IMR-90 (cell line): ENCODE measurements at regions not wholly inside any gene's neighbourhood (a gene's known extent, or its start where the extent isn't known, plus 50 kb on each side); places are given as distances from the start of the nearest gene placed in this dataset.

Experiments used
- ATAC-seq: fragments of 200-7000 bp; cut with Tn5 transposase; 2 replicates; pipeline ENCODE4 v1.9.1; 2020; ENCODE audit warnings: low read depth, mild to moderate bottlenecking, moderate library complexity
- BruUV-seq: library from RNA; stranded (reverse); fragments of 400-500 nt; replicated peaks from 2 replicates; lab custom pipeline; 2021; lab: Mats Ljungman, UMichigan
- CTCF ChIA-PET: fragments of 300-600 bp; formaldehyde crosslinking; extraction: SDS; loops from one replicate; lab custom pipeline; 2021; ENCODE audit warnings: antibody characterized with exemption; lab: Yijun Ruan, JAX
- POLR2A ChIA-PET: fragments of 300-600 bp; sonication (Branson Sonifier 250); formaldehyde crosslinking; loops from one replicate; lab custom pipeline; 2022; ENCODE audit warnings: antibody characterized with exemption; ENCODE audit not compliant: unreplicated experiment; lab: Charles Lee
- DNase-seq: peaks from one replicate; pipeline ENCODE4 v3.0.0; 2013
- H2AFZ ChIP-seq: replicated peaks from 2 replicates; pipeline ENCODE3; 2013; ENCODE audit warnings: low read length, mild to moderate bottlenecking; ENCODE audit not compliant: poor library complexity
- H2AK5ac ChIP-seq: 2 replicates; pipeline ENCODE4 v1.6.1; 2013; ENCODE audit warnings: low read depth, low read length, inconsistent platforms
- H2AK9ac ChIP-seq: replicated peaks from 2 replicates; pipeline ENCODE3; 2013; ENCODE audit warnings: mild to moderate bottlenecking, low read depth, low read length, moderate library complexity; ENCODE audit not compliant: poor library complexity
- H2BK120ac ChIP-seq: 2 replicates; pipeline ENCODE4 v1.6.1; 2013; ENCODE audit warnings: low read depth, low read length, inconsistent platforms
- H2BK15ac ChIP-seq: 3 replicates; pipeline ENCODE4 v1.6.1; 2013; ENCODE audit warnings: low read depth, low read length, inconsistent platforms
- H2BK20ac ChIP-seq: 2 replicates; pipeline ENCODE4 v1.6.1; 2013; ENCODE audit warnings: low read depth, mild to moderate bottlenecking, inconsistent platforms, low read length, moderate library complexity
- H2BK5ac ChIP-seq: 2 replicates; pipeline ENCODE4 v1.6.1; 2013; ENCODE audit warnings: mild to moderate bottlenecking, low read depth, low read length, inconsistent platforms; ENCODE audit not compliant: poor library complexity, severe bottlenecking
- H3K14ac ChIP-seq: replicated peaks from 2 replicates; pipeline ENCODE4 v1.6.1; 2013; ENCODE audit warnings: low read depth, low read length, inconsistent platforms
- H3K18ac ChIP-seq: 2 replicates; pipeline ENCODE4 v1.6.1; 2013; ENCODE audit warnings: low read depth, low read length, control low read depth
- H3K23ac ChIP-seq: 2 replicates; pipeline ENCODE4 v1.6.1; 2013; ENCODE audit warnings: low read depth, low read length, inconsistent platforms
- H3K27ac ChIP-seq: 2 replicates; pipeline ENCODE4 v1.5.1; 2013; ENCODE audit warnings: mild to moderate bottlenecking, control low read depth, low read length; ENCODE audit not compliant: insufficient read depth
- H3K27me3 ChIP-seq: 2 replicates; pipeline ENCODE4 v1.6.1; 2013; ENCODE audit warnings: low read length; ENCODE audit not compliant: control insufficient read depth, insufficient read depth
- H3K36me3 ChIP-seq: 2 replicates; pipeline ENCODE4 v1.6.1; 2013; ENCODE audit warnings: low read length, mixed read lengths; ENCODE audit not compliant: control insufficient read depth, insufficient read depth
- H3K4ac ChIP-seq: 2 replicates; pipeline ENCODE4 v1.6.1; 2013; ENCODE audit warnings: low read depth, low read length, inconsistent platforms
- H3K4me1 ChIP-seq: 2 replicates; pipeline ENCODE4 v1.6.1; 2013; ENCODE audit warnings: low read length, mixed read lengths; ENCODE audit not compliant: control insufficient read depth, insufficient read depth
- H3K4me2 ChIP-seq: 2 replicates; pipeline ENCODE4 v1.6.1; 2013; ENCODE audit warnings: low read depth, mild to moderate bottlenecking, control low read depth, low read length, moderate library complexity
- H3K4me3 ChIP-seq: 2 replicates; pipeline ENCODE4 v1.5.1; 2013; ENCODE audit warnings: low read depth, mild to moderate bottlenecking, control low read depth, low read length, moderate library complexity; ENCODE audit not compliant: insufficient read depth
- H3K56ac ChIP-seq: 2 replicates; pipeline ENCODE4 v1.6.1; 2013; ENCODE audit warnings: low read length, inconsistent platforms; ENCODE audit not compliant: insufficient read depth; ENCODE audit errors: extremely low read depth
- H3K79me1 ChIP-seq, 2 experiments: 2 replicates each; pipeline ENCODE4 v1.6.1; 2013; ENCODE audit warnings: low read length in 2 of 2, inconsistent platforms in 1 of 2, low read depth in 1 of 2
- H3K9ac ChIP-seq: 2 replicates; pipeline ENCODE4 v1.6.1; 2013; ENCODE audit warnings: low read depth, low read length, control low read depth
- H3K9me1 ChIP-seq: 2 replicates; pipeline ENCODE4 v1.6.1; 2013; ENCODE audit warnings: low read length, inconsistent platforms; ENCODE audit not compliant: insufficient read depth
- H3K9me3 ChIP-seq: 2 replicates; pipeline ENCODE4 v1.6.1; 2013; ENCODE audit warnings: low read length; ENCODE audit not compliant: control insufficient read depth, insufficient read depth
- H4K20me1 ChIP-seq: 2 replicates; pipeline ENCODE4 v1.6.1; 2013; ENCODE audit warnings: low read length, inconsistent platforms; ENCODE audit not compliant: insufficient read depth
- H4K5ac ChIP-seq: 2 replicates; pipeline ENCODE4 v1.6.1; 2013; ENCODE audit warnings: mild to moderate bottlenecking, low read depth, low read length, control low read depth
- H4K8ac ChIP-seq, 2 experiments: 2 replicates each; pipeline ENCODE4 v1.6.1; 2013; ENCODE audit warnings: low read depth in 2 of 2, low read length in 2 of 2, control low read depth in 1 of 2, inconsistent platforms in 1 of 2
- H4K91ac ChIP-seq: 2 replicates; pipeline ENCODE4 v1.6.1; 2013; ENCODE audit warnings: low read depth, low read length, inconsistent platforms; ENCODE audit not compliant: insufficient read depth
- BHLHE40 ChIP-seq: fragments of 150-350 bp; IDR thresholded peaks from 2 replicates; pipeline ENCODE4 v1.6.1; 2016; ENCODE audit warnings: mild to moderate bottlenecking, low read depth, low read length
- CEBPB ChIP-seq: IDR thresholded peaks from 2 replicates; pipeline ENCODE4 v1.6.1; 2012; ENCODE audit warnings: low read depth, low read length, improper control_type of control experiment
- CHD1 ChIP-seq: IDR thresholded peaks from 2 replicates; pipeline ENCODE4 v1.6.1; 2012; ENCODE audit warnings: low read depth, low read length, improper control_type of control experiment
- CTCF ChIP-seq: conservative IDR thresholded peaks from 2 replicates; pipeline ENCODE4 v1.5.1; 2012; ENCODE audit warnings: mild to moderate bottlenecking, low read depth, low read length, improper control_type of control experiment
- ELK1 ChIP-seq: fragments of 150-350 bp; IDR thresholded peaks from 2 replicates; pipeline ENCODE4 v1.6.1; 2016; ENCODE audit warnings: low read depth, mild to moderate bottlenecking, low read length, moderate library complexity, borderline replicate concordance
- FOS ChIP-seq: fragments of 150-350 bp; IDR thresholded peaks from 2 replicates; pipeline ENCODE4 v1.6.1; 2016; ENCODE audit warnings: low read depth, low read length
- MAFK ChIP-seq: IDR thresholded peaks from 2 replicates; pipeline ENCODE4 v1.6.1; 2012; ENCODE audit warnings: low read depth, low read length, improper control_type of control experiment
- MAZ ChIP-seq: IDR thresholded peaks from 2 replicates; pipeline ENCODE4 v1.6.1; 2012; ENCODE audit warnings: low read depth, mild to moderate bottlenecking, low read length, improper control_type of control experiment, moderate library complexity, borderline replicate concordance
- MXI1 ChIP-seq: IDR thresholded peaks from 2 replicates; pipeline ENCODE4 v1.6.1; 2012; ENCODE audit warnings: low read depth, mild to moderate bottlenecking, low read length, moderate library complexity, borderline replicate concordance
- NFE2L2 ChIP-seq: fragments of 150-350 bp; IDR thresholded peaks from 2 replicates; pipeline ENCODE4 v1.6.1; 2016; ENCODE audit warnings: low read depth, mild to moderate bottlenecking, low read length
- RAD21 ChIP-seq: IDR thresholded peaks from 2 replicates; pipeline ENCODE4 v1.6.1; 2012; ENCODE audit warnings: low read length, improper control_type of control experiment
- RCOR1 ChIP-seq: IDR thresholded peaks from 2 replicates; pipeline ENCODE4 v1.6.1; 2012; ENCODE audit warnings: mild to moderate bottlenecking, low read length, improper control_type of control experiment; ENCODE audit not compliant: insufficient replicate concordance
- RFX5 ChIP-seq: IDR thresholded peaks from 2 replicates; pipeline ENCODE4 v1.8.0; 2012; ENCODE audit warnings: low read depth, mild to moderate bottlenecking, low read length, moderate library complexity
- USF2 ChIP-seq: fragments of 150-350 bp; IDR thresholded peaks from 2 replicates; pipeline ENCODE4 v1.6.1; 2017; ENCODE audit warnings: mild to moderate bottlenecking, antibody characterized with exemption, low read length, low read depth
- WGBS, 2 experiments: methylation state at CpG; one replicate each; pipeline versions ENCODE4 v1.1.5 to v1.1.7; 2013; ENCODE audit warnings: missing lambda C conversion rate in 2 of 2; ENCODE audit not compliant: insufficient read length in 1 of 2; ENCODE audit errors: extremely low coverage in 2 of 2; 5-methylcytosine and 5-hydroxymethylcytosine counted together
- dilution Hi-C: fragments of 300-500 bp; cut with HindIII; formaldehyde crosslinking; loops from one replicate; pipeline ENCODE4 v1.14.3; 2018; ENCODE audit warnings: low sequenced_read_pairs; ENCODE audit not compliant: unreplicated experiment
- in situ Hi-C: fragments of 300-500 bp; cut with MboI; formaldehyde crosslinking; loops from 3 replicates; pipeline ENCODE4 v1.14.3; 2019; ENCODE audit warnings: low sequenced_read_pairs, inconsistent platforms, mixed read lengths
- intact Hi-C: fragments of 100-400 bp; cut with micrococcal nuclease; formaldehyde crosslinking; loops from 2 replicates; pipeline ENCODE4 v1.10.0; 2022

- Histone ChIP-seq H2AFZ (no peak overlapping the region), H2BK20ac (no peak overlapping the region), H3K27ac (no peak overlapping the region), H3K23ac (no peak overlapping the region), H3K9ac (no peak overlapping the region), H3K14ac (no peak overlapping the region), H3K4me2 (no peak overlapping the region), H2AK9ac (no peak overlapping the region), H3K36me3 (no peaks in the 10 kb centered on the region), H2BK15ac (no peak overlapping the region), H2AK5ac (no peak overlapping the region), H3K56ac (no peak overlapping the region), H4K91ac (no peak overlapping the region), H4K20me1 (no peaks in the 10 kb centered on the region), H3K9me3 (no peaks in the 10 kb centered on the region), H4K8ac (no peak overlapping the region), H3K4me3 (no peak overlapping the region), H3K4me1 (no peaks in the 10 kb centered on the region), H3K4ac (no peak overlapping the region), H3K9me1 (no peaks in the 10 kb centered on the region), H3K79me1 (no peaks in the 10 kb centered on the region), H2BK5ac (no peak overlapping the region), H3K27me3 (no peaks in the 10 kb centered on the region), H4K5ac (no peak overlapping the region), H3K18ac (no peak overlapping the region), H2BK120ac (no peak overlapping the region)
- intact Hi-C loops (no loop called here), in situ Hi-C loops (no loop called here), dilution Hi-C loops (no loop called here)
- no TSS peak for BruUV-seq
- DNase-seq (no peak), ATAC-seq (no peak)
- no CpG with 5 or more reads among the region's 1 CpG for WGBS, 2 experiments
- POLR2A ChIA-PET = no interaction called here
- CTCF ChIA-PET = no interaction called here
- no peak for TF ChIP-seq MAZ
- no peak for TF ChIP-seq RCOR1
- TF ChIP-seq ELK1 = no peak
- TF ChIP-seq CTCF = no peak
- no peak for TF ChIP-seq NFE2L2
- no peak for TF ChIP-seq BHLHE40
- TF ChIP-seq MAFK = no peak
- no peak for TF ChIP-seq USF2
- no peak for TF ChIP-seq FOS
- TF ChIP-seq RFX5 = no peak
- TF ChIP-seq CHD1 = no peak
- no peak for TF ChIP-seq RAD21
- TF ChIP-seq CEBPB = no peak
- TF ChIP-seq MXI1 = no peak
Measured at GRCh38 chr6:88360203-88360797, 194.2 kb upstream of the CNR1 start.
